Nucleus accumbens (tissue), 56 donors: ENCODE measurements at regions not wholly inside any gene's neighbourhood (a gene's known extent, or its start where the extent isn't known, plus 50 kb on each side); places are given as distances from the start of the nearest gene placed in this dataset.

Source experiments
- DNase-seq, 56 donors: peaks; one replicate each; lab custom pipeline; 2025; lab: John Stamatoyannopoulos, UW

GRCh38 chr18:67633939-67634338 is 117.4 kb upstream of the DSEL start:
- no peak for DNase-seq

- no peak for DNase-seq
These were observed 105.4 kb upstream of the DSEL start for GRCh38 chr18:67621906-67622305.

- DNase-seq, result no peak
These were observed 104.7 kb upstream of the DSEL start for GRCh38 chr18:67621049-67621713.

GRCh38 chr18:67618061-67618460 is 101.5 kb upstream of the DSEL start:
- DNase-seq, result no peak

GRCh38 chr18:67615876-67616275 is 99.4 kb upstream of the DSEL start:
- no peak for DNase-seq

GRCh38 chr18:67613731-67614130 is 97.2 kb upstream of the DSEL start:
- DNase-seq, result no peak

GRCh38 chr18:67612281-67612680 is 95.8 kb upstream of the DSEL start:
- no peak for DNase-seq

GRCh38 chr18:67608615-67609273 is 92.2 kb upstream of the DSEL start:
- no peak for DNase-seq

GRCh38 chr18:67608191-67608590 is 91.7 kb upstream of the DSEL start:
- no peak for DNase-seq

- no peak for DNase-seq
These were observed 84.0 kb upstream of the DSEL start for GRCh38 chr18:67600181-67601180.

GRCh38 chr18:67599277-67599676 is 82.8 kb upstream of the DSEL start:
- DNase-seq, result peak in 8 of 56 donors; percentile 2 to 18 (median 7)

GRCh38 chr18:67597759-67598158 is 81.2 kb upstream of the DSEL start:
- no peak for DNase-seq

- DNase-seq, result no peak
These were observed 79.5 kb upstream of the DSEL start for GRCh38 chr18:67596003-67596402.

- DNase-seq, result no peak
These were observed 74.1 kb upstream of the DSEL start for GRCh38 chr18:67590571-67591141.

- DNase-seq, result no peak
These were observed 72.8 kb upstream of the DSEL start for GRCh38 chr18:67589325-67589724.

- no peak for DNase-seq
These were observed 69.6 kb upstream of the DSEL start for GRCh38 chr18:67586101-67586500.

GRCh38 chr18:67583621-67584020 is 67.1 kb upstream of the DSEL start:
- DNase-seq, result no peak

- no peak for DNase-seq
These were observed 66.0 kb upstream of the DSEL start for GRCh38 chr18:67582488-67582887.

GRCh38 chr18:67581178-67581577 is 64.7 kb upstream of the DSEL start:
- no peak for DNase-seq

GRCh38 chr18:67577386-67577785 is 60.9 kb upstream of the DSEL start:
- no peak for DNase-seq

- DNase-seq, result peak in 2 of 56 donors; percentile 3 to 7
These were observed 58.2 kb upstream of the DSEL start for GRCh38 chr18:67574749-67575148.
